ENCODE measurements at regions not wholly inside any gene's neighbourhood (a gene's known extent, or its start where the extent isn't known, plus 50 kb on each side); places are given as distances from the start of the nearest gene placed in this dataset.
"Not testable (repeated sequence)": the region's sequence is repeated elsewhere in the genome, so short reads cannot be mapped to it uniquely, and the experiment has no call there.

- Mint-ChIP-seq H3K27ac (no peak overlapping the region), H3K36me3 (ENCODE audit: low read depth) (no peaks in the 10 kb centered on the region), H3K27me3 (peaks cover 2% of the 10 kb centered on the region), H3K4me3 (no peak overlapping the region), H3K4me1 (peaks cover 12% of the 10 kb centered on the region), H3K9me3 (peaks cover 3% of the 10 kb centered on the region)
- TF ChIP-seq CTCF (IDR thresholded peaks at IDR 0.05): no peak
- intact Hi-C loops (cut with micrococcal nuclease): no loop called here
- DNase-seq (no peak), ATAC-seq (ENCODE audit: low read depth) (no peak)
- CTCF ChIA-PET: no interaction called here
- POLR2A ChIA-PET: no interaction called here
These were observed 331.3 kb upstream of the KLF3 start for GRCh38 chr4:38332699-38333098.

- no peak for TF ChIP-seq CTCF (IDR thresholded peaks at IDR 0.05)
- ChIA-PET CTCF (no interaction called here), POLR2A (no interaction called here)
- Mint-ChIP-seq H3K27ac (no peak overlapping the region), H3K4me1 (peaks cover 12% of the 10 kb centered on the region), H3K4me3 (no peak overlapping the region), H3K9me3 (peaks cover 8% of the 10 kb centered on the region), H3K36me3 (ENCODE audit: low read depth) (peaks cover 3% of the 10 kb centered on the region), H3K27me3 (peaks cover 2% of the 10 kb centered on the region)
- DNase-seq (no peak), ATAC-seq (ENCODE audit: low read depth) (no peak)
- intact Hi-C loops (cut with micrococcal nuclease): no loop called here
These were observed 330.8 kb upstream of the KLF3 start for GRCh38 chr4:38333219-38333618.

- peaks cover 7% of the 10 kb centered on the region for H3K36me3 Mint-ChIP-seq (ENCODE audit: low read depth)
- no peak overlapping the region for H3K4me3 Mint-ChIP-seq
- peaks cover 12% of the 10 kb centered on the region for H3K4me1 Mint-ChIP-seq
- H3K9me3 Mint-ChIP-seq: peaks cover 17% of the 10 kb centered on the region
- no peak for DNase-seq
- ChIA-PET POLR2A (no interaction called here), CTCF (no interaction called here)
- intact Hi-C loops (cut with micrococcal nuclease): no loop called here
- no peak for ATAC-seq (ENCODE audit: low read depth)
- no peak for TF ChIP-seq CTCF (IDR thresholded peaks at IDR 0.05)
- peaks cover 2% of the 10 kb centered on the region for H3K27me3 Mint-ChIP-seq
- H3K27ac Mint-ChIP-seq: no peak overlapping the region
These were observed 329.2 kb upstream of the KLF3 start for GRCh38 chr4:38334791-38335190.

DNA sequence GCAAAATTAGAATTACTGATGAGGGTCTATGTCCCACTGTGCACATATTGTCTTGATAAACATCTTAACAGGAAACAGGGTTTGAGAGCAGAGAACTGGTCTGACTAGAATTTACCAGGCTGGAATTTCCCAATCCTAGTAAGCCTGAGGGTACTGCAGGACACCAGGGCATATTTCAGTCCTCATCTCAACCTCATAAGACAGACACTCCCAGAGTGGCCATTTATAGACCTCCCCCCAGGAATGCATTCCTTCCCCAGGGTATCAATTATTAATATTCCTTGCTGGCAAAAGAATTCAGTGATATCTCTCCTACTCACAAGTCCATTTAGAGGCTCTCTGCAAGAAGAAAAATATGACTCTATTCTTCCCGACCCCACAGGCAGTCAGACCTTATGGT, 325.1 kb upstream of the KLF3 start:
- H3K4me3 Mint-ChIP-seq; ATAC-seq (ENCODE audit: low read depth); H3K27ac Mint-ChIP-seq; H3K27me3 Mint-ChIP-seq; DNase-seq; CTCF ChIA-PET; intact Hi-C loops (cut with micrococcal nuclease); POLR2A ChIA-PET; H3K36me3 Mint-ChIP-seq (ENCODE audit: low read depth): not testable (repeated sequence)
- peaks cover 12% of the 10 kb centered on the region for H3K4me1 Mint-ChIP-seq
- peaks cover 20% of the 10 kb centered on the region for H3K9me3 Mint-ChIP-seq

DNA sequence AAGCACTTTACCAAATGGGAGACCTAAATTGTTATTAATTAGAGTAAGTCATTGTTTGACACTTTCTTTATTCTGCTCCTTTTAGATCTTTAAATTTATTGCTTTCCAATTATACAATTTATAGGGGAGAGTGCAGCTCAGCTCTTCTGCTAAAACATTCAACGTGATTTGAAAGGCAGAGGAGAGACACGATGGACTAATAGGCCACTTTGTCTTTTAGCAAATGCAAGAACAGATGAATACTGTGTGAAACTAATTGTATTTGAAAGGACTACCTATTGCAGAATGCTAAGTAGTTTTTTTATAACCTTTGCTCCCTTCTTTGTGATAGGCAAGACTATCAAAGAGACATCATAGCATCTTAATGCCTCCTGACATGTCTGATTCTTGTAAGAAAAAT, 320.4 kb upstream of the KLF3 start:
- no peaks in the 10 kb centered on the region for H3K27me3 Mint-ChIP-seq
- H3K4me1 Mint-ChIP-seq: no peaks in the 10 kb centered on the region
- ATAC-seq (ENCODE audit: low read depth) (no peak), DNase-seq (no peak)
- H3K36me3 Mint-ChIP-seq (ENCODE audit: low read depth): peaks cover under 1% of the 10 kb centered on the region
- peaks cover 21% of the 10 kb centered on the region for H3K9me3 Mint-ChIP-seq
- ChIA-PET POLR2A (no interaction called here), CTCF (no interaction called here)
- intact Hi-C loops (cut with micrococcal nuclease): no loop called here
- no peak overlapping the region for H3K4me3 Mint-ChIP-seq
- no peak for TF ChIP-seq CTCF (IDR thresholded peaks at IDR 0.05)
- H3K27ac Mint-ChIP-seq: no peak overlapping the region

DNA sequence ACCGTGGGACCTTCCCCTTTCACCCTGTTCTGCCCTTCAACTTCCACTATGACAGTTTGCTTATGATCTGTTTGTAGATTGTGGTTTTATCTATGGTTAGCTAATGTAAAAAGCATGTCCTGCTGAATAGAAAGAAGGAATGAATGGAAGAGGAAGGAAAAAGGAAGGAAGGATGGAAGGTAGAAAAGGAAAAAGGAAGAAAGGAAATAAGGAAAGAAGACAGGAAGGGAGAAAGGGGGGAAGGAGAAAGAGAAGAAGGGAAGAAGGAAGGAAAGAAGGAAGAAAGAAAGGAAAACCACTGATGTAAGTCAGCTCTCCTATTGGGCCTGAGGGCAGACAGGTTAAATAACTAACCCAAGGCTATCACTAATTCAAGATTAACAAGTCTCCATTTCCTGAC, 319.1 kb upstream of the KLF3 start:
- no peak for TF ChIP-seq CTCF (IDR thresholded peaks at IDR 0.05)
- no peak overlapping the region for H3K27ac Mint-ChIP-seq
- peaks cover 15% of the 10 kb centered on the region for H3K9me3 Mint-ChIP-seq
- ChIA-PET CTCF (no interaction called here), POLR2A (interaction anchor here (0.6 kb wide), 1 partner anchor 103 kb away, joined by 3 read pairs; no protein-coding TSS in a partner anchor)
- H3K4me1 Mint-ChIP-seq: no peaks in the 10 kb centered on the region
- H3K36me3 Mint-ChIP-seq (ENCODE audit: low read depth): no peaks in the 10 kb centered on the region
- peaks cover 2% of the 10 kb centered on the region for H3K27me3 Mint-ChIP-seq
- DNase-seq (no peak), ATAC-seq (ENCODE audit: low read depth) (no peak)
- intact Hi-C loops (cut with micrococcal nuclease): no loop called here
- H3K4me3 Mint-ChIP-seq: no peak overlapping the region
